OCI-LY1 (cell line): ENCODE measurements at regions not wholly inside any gene's neighbourhood (a gene's known extent, or its start where the extent isn't known, plus 50 kb on each side); places are given as distances from the start of the nearest gene placed in this dataset.

ENCODE experiments used
- H2AFZ ChIP-seq: fragments of 200-600 bp; sonication (generic), shearing (Covaris generic); 2 replicates; pipeline ENCODE4 v1.6.0; 2014; ENCODE audit warnings: antibody characterized with exemption, mild to moderate bottlenecking, low read length
- H3F3A ChIP-seq: fragments of 200-600 bp; sonication (generic), shearing (Covaris generic); 2 replicates; pipeline ENCODE4 v1.6.0; 2014; ENCODE audit warnings: mild to moderate bottlenecking, antibody characterized with exemption, low read length, moderate library complexity; ENCODE audit not compliant: insufficient read depth
- H3K27ac ChIP-seq: fragments of 200-600 bp; sonication (generic); 2 replicates; pipeline ENCODE4 v1.5.1; 2014; ENCODE audit warnings: low read length, mixed run types, mild to moderate bottlenecking, low read depth; ENCODE audit not compliant: poor library complexity, severe bottlenecking
- H3K27me3 ChIP-seq: fragments of 200-600 bp; sonication (generic); 2 replicates; pipeline ENCODE4 v1.6.0; 2014; ENCODE audit warnings: antibody characterized with exemption, mild to moderate bottlenecking, low read length, moderate library complexity; ENCODE audit not compliant: insufficient read depth
- H3K36me3 ChIP-seq: fragments of 200-600 bp; sonication (generic); 2 replicates; pipeline ENCODE4 v1.6.1; 2014; ENCODE audit warnings: mild to moderate bottlenecking, antibody characterized with exemption, low read length, moderate library complexity, mixed read lengths; ENCODE audit not compliant: insufficient read depth
- H3K4me1 ChIP-seq: fragments of 200-600 bp; sonication (generic); 2 replicates; pipeline ENCODE4 v1.5.1; 2014; ENCODE audit warnings: mild to moderate bottlenecking, low read length, moderate library complexity; ENCODE audit not compliant: insufficient read depth, severe bottlenecking
- H3K4me2 ChIP-seq: fragments of 200-600 bp; sonication (generic), shearing (Covaris generic); 2 replicates; pipeline ENCODE4 v1.6.1; 2014; ENCODE audit warnings: low read length
- H3K4me3 ChIP-seq: fragments of 200-600 bp; sonication (generic); 2 replicates; pipeline ENCODE4 v1.5.1; 2014; ENCODE audit warnings: low read length, low read depth, mild to moderate bottlenecking, mixed read lengths; ENCODE audit not compliant: poor library complexity, severe bottlenecking
- H3K79me2 ChIP-seq: fragments of 200-600 bp; shearing (Covaris generic); 2 replicates; pipeline ENCODE4 v1.6.1; 2016; ENCODE audit warnings: mixed run types, low read length, mixed read lengths; ENCODE audit not compliant: insufficient read depth
- H3K9ac ChIP-seq: fragments of 200-600 bp; sonication (generic), shearing (Covaris generic); 2 replicates; pipeline ENCODE4 v1.6.1; 2014; ENCODE audit warnings: mild to moderate bottlenecking, low read length, mixed read lengths
- H3K9me2 ChIP-seq: fragments of 200-600 bp; sonication (generic), shearing (Covaris generic); 2 replicates; pipeline ENCODE4 v1.6.1; 2014; ENCODE audit warnings: low read depth, mild to moderate bottlenecking, low read length, mixed read lengths
- H3K9me3 ChIP-seq: fragments of 200-600 bp; shearing (Covaris generic); 2 replicates; pipeline ENCODE4 v1.6.1; 2014; ENCODE audit warnings: low read length, mixed read lengths
- H4K20me1 ChIP-seq: fragments of 200-600 bp; sonication (generic), shearing (Covaris generic); 2 replicates; pipeline ENCODE4 v1.6.0; 2016; ENCODE audit warnings: mild to moderate bottlenecking, low read length; ENCODE audit not compliant: insufficient read depth
- CTCF ChIP-seq: fragments of 200-600 bp; sonication (generic), shearing (Covaris generic); IDR thresholded peaks from 2 replicates; pipeline ENCODE4 v1.5.1; 2017; ENCODE audit warnings: mild to moderate bottlenecking, antibody characterized with exemption, low read length, moderate library complexity, mixed read lengths
- EZH2 ChIP-seq: fragments of 200-600 bp; sonication (generic), shearing (Covaris generic); IDR thresholded peaks from 2 replicates; pipeline ENCODE4 v1.8.0; 2017; ENCODE audit warnings: borderline replicate concordance, mixed run types, mild to moderate bottlenecking, antibody characterized with exemption, low read length, moderate library complexity, mixed read lengths

GRCh38 chr2:8098476-8099266 lies 583.2 kb upstream of the ID2 start:
- no peaks in the 10 kb centered on the region for H3K9me3 ChIP-seq
- no peaks in the 10 kb centered on the region for H3K27me3 ChIP-seq
- no peak overlapping the region for H2AFZ ChIP-seq
- H3K4me1 ChIP-seq, result no peaks in the 10 kb centered on the region
- no peak overlapping the region for H3K4me2 ChIP-seq
- H3K4me3 ChIP-seq, result no peak overlapping the region
- no peaks in the 10 kb centered on the region for H3K9me2 ChIP-seq
- no peaks in the 10 kb centered on the region for H3K79me2 ChIP-seq
- no peak for TF ChIP-seq EZH2
- TF ChIP-seq CTCF, result no peak
- no peak overlapping the region for H3K9ac ChIP-seq
- no peaks in the 10 kb centered on the region for H3K36me3 ChIP-seq
- H4K20me1 ChIP-seq, result no peaks in the 10 kb centered on the region
- H3F3A ChIP-seq, result no peaks in the 10 kb centered on the region
- H3K27ac ChIP-seq, result no peak overlapping the region

GRCh38 chr2:8099267-8099582 lies 582.6 kb upstream of the ID2 start:
- H3K9me3 ChIP-seq, result no peaks in the 10 kb centered on the region
- H3K4me1 ChIP-seq, result no peaks in the 10 kb centered on the region
- H3K27me3 ChIP-seq, result no peaks in the 10 kb centered on the region
- H3K9ac ChIP-seq, result no peak overlapping the region
- H3K4me3 ChIP-seq, result no peak overlapping the region
- TF ChIP-seq EZH2, result no peak
- no peaks in the 10 kb centered on the region for H3F3A ChIP-seq
- H4K20me1 ChIP-seq, result no peaks in the 10 kb centered on the region
- no peak overlapping the region for H3K27ac ChIP-seq
- no peaks in the 10 kb centered on the region for H3K79me2 ChIP-seq
- no peaks in the 10 kb centered on the region for H3K9me2 ChIP-seq
- no peaks in the 10 kb centered on the region for H3K36me3 ChIP-seq
- H3K4me2 ChIP-seq, result no peak overlapping the region
- no peak overlapping the region for H2AFZ ChIP-seq

GRCh38 chr2:8101614-8102277 lies 580.1 kb upstream of the ID2 start:
- Histone ChIP-seq H3K27me3 (no peaks in the 10 kb centered on the region), H3K9ac (no peak overlapping the region), H3K9me3 (no peaks in the 10 kb centered on the region), H3K4me2 (no peak overlapping the region), H3K4me1 (no peaks in the 10 kb centered on the region), H4K20me1 (no peaks in the 10 kb centered on the region), H3F3A (no peaks in the 10 kb centered on the region), H3K4me3 (no peak overlapping the region), H3K9me2 (no peaks in the 10 kb centered on the region), H3K79me2 (no peaks in the 10 kb centered on the region), H2AFZ (no peak overlapping the region), H3K27ac (no peak overlapping the region), H3K36me3 (no peaks in the 10 kb centered on the region)
- TF ChIP-seq EZH2 (no peak), CTCF (no peak)

GRCh38 chr2:8102470-8102869 lies 579.4 kb upstream of the ID2 start:
- H3K79me2 ChIP-seq, result no peaks in the 10 kb centered on the region
- H3K27ac ChIP-seq, result no peak overlapping the region
- H3K9ac ChIP-seq, result no peak overlapping the region
- H2AFZ ChIP-seq, result no peak overlapping the region
- H3K36me3 ChIP-seq, result no peaks in the 10 kb centered on the region
- TF ChIP-seq CTCF (no peak), EZH2 (no peak)
- no peaks in the 10 kb centered on the region for H4K20me1 ChIP-seq
- H3K27me3 ChIP-seq, result no peaks in the 10 kb centered on the region
- H3K9me3 ChIP-seq, result no peaks in the 10 kb centered on the region
- H3K4me2 ChIP-seq, result no peak overlapping the region
- H3K4me3 ChIP-seq, result no peak overlapping the region
- H3K4me1 ChIP-seq, result no peaks in the 10 kb centered on the region
- no peaks in the 10 kb centered on the region for H3F3A ChIP-seq
- no peaks in the 10 kb centered on the region for H3K9me2 ChIP-seq
